ENCODE measurements at regions not wholly inside any gene's neighbourhood (a gene's known extent, or its start where the extent isn't known, plus 50 kb on each side); places are given as distances from the start of the nearest gene placed in this dataset.

DNA sequence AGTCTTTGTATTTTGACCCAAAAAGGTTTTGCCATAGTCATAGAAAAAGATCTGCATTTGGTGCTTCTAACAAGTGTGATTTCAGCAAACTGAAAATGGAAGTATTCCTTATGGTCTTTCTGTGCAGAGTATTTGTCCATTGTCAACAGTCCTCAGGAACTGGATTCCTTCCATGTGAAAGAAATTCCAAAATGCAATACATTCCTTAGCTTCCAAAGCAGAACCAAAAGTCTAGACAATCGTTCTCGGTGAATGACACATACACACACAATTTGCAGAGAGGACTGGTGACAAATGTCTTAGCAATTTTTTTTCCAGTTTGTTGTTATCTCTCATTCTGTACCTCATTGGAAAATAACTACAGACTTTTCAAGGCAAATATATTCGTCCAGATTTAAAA lies 562.2 kb upstream of the SLIT2 start:
- Histone ChIP-seq H3K79me2 (ENCODE audit: insufficient read depth, low read length) (no peaks in the 10 kb centered on the region), H3K27ac (ENCODE audit: insufficient read length, low read depth, low read length) (no peak overlapping the region), H3K4ac (ENCODE audit: low read depth, low read length) (no peak overlapping the region), H3K23me2 (ENCODE audit: insufficient read length, low read depth, low read length, poor library complexity, severe bottlenecking) (no peaks in the 10 kb centered on the region), H2BK12ac (ENCODE audit: insufficient read length, low read depth, low read length) (no peak overlapping the region), H2BK20ac (ENCODE audit: low read depth, low read length, poor library complexity, severe bottlenecking) (no peak overlapping the region), H3K4me2 (ENCODE audit: insufficient read depth, insufficient read length, low read length) (no peak overlapping the region), H3K9me3 (ENCODE audit: control insufficient read depth, low read depth, low read length) (no peaks in the 10 kb centered on the region), H3K9ac (ENCODE audit: extremely low read depth, insufficient read length, low read length) (no peak overlapping the region), H3K27me3 (ENCODE audit: insufficient read depth, low read length) (no peaks in the 10 kb centered on the region), H3K4me1 (ENCODE audit: insufficient read depth, low read length) (no peaks in the 10 kb centered on the region; the same call in 1 of the 2 replicates), H3K56ac (ENCODE audit: insufficient read length, low read depth, low read length) (no peak overlapping the region), H2BK120ac (ENCODE audit: low read depth, low read length, poor library complexity, severe bottlenecking) (no peak overlapping the region), H2BK5ac (ENCODE audit: insufficient read length, low read length) (no peak overlapping the region), H3K14ac (ENCODE audit: insufficient read depth, low read length) (no peak overlapping the region), H4K8ac (replicated peaks; ENCODE audit: insufficient read length, low read depth, low read length) (no peak overlapping the region), H3K18ac (ENCODE audit: insufficient read length, low read depth, low read length) (no peak overlapping the region), H2AK5ac (ENCODE audit: insufficient read length, low read length) (no peak overlapping the region), H3K23ac (ENCODE audit: insufficient read length, low read depth, low read length) (no peak overlapping the region), H2BK15ac (ENCODE audit: low read depth, low read length) (no peak overlapping the region), H4K20me1 (ENCODE audit: control insufficient read depth, insufficient read depth, insufficient read length) (no peaks in the 10 kb centered on the region), H3T11ph (ENCODE audit: low read length) (no peak overlapping the region), H4K91ac (ENCODE audit: insufficient read length, low read depth, low read length) (no peak overlapping the region), H3K79me1 (ENCODE audit: insufficient read depth, low read depth, low read length, poor library complexity, severe bottlenecking) (no peaks in the 10 kb centered on the region), H4K5ac (ENCODE audit: insufficient read length, low read depth, low read length) (no peak overlapping the region), H2AFZ (ENCODE audit: low read length) (no peak overlapping the region)
- H3K4me1 Mint-ChIP-seq, result peaks cover 3 to 5% of the 10 kb centered on the region in 2 experiments; a peak in 3 of 4 replicates
- no peak for DNase-seq
- no peak overlapping the region for H3K4me3 Mint-ChIP-seq
- no peaks in the 10 kb centered on the region; a peak in 2 of 5 replicates for H3K9me3 Mint-ChIP-seq
- TF ChIP-seq, protein P1, sequence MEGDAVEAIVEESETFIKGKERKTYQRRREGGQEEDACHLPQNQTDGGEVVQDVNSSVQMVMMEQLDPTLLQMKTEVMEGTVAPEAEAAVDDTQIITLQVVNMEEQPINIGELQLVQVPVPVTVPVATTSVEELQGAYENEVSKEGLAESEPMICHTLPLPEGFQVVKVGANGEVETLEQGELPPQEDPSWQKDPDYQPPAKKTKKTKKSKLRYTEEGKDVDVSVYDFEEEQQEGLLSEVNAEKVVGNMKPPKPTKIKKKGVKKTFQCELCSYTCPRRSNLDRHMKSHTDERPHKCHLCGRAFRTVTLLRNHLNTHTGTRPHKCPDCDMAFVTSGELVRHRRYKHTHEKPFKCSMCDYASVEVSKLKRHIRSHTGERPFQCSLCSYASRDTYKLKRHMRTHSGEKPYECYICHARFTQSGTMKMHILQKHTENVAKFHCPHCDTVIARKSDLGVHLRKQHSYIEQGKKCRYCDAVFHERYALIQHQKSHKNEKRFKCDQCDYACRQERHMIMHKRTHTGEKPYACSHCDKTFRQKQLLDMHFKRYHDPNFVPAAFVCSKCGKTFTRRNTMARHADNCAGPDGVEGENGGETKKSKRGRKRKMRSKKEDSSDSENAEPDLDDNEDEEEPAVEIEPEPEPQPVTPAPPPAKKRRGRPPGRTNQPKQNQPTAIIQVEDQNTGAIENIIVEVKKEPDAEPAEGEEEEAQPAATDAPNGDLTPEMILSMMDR (conservative IDR thresholded peaks at IDR 0.05), result no peak
- H3K27me3 Mint-ChIP-seq (ENCODE audit: low read depth), result no peaks in the 10 kb centered on the region
- H3K36me3 Mint-ChIP-seq (ENCODE audit: insufficient read depth in 1 of 3, low read depth in 3 of 3), result no peaks in the 10 kb centered on the region
- no peak overlapping the region for H3K27ac Mint-ChIP-seq
- no CpG with 5 or more reads among the region's 3 CpGs for WGBS (ENCODE audit: extremely low coverage, insufficient read length, low lambda C conversion rate)
